OCI-LY3 (cell line): ENCODE measurements at regions not wholly inside any gene's neighbourhood (a gene's known extent, or its start where the extent isn't known, plus 50 kb on each side); places are given as distances from the start of the nearest gene placed in this dataset.

Experiments
- H2AFZ ChIP-seq: fragments of 200-600, 300-600 bp; shearing (Covaris generic); 2 replicates; pipeline ENCODE4 v1.6.0; 2014; ENCODE audit warnings: antibody characterized with exemption, low read depth, low read length
- H3K27ac ChIP-seq: fragments of 200-600, 300-600 bp; sonication (generic); 2 replicates; pipeline ENCODE4 v1.5.1; 2014; ENCODE audit warnings: mild to moderate bottlenecking, low read length, moderate library complexity, mixed read lengths
- H3K27me3 ChIP-seq: fragments of 200-600, 300-600 bp; sonication (generic); 2 replicates; pipeline ENCODE4 v1.6.1; 2014; ENCODE audit warnings: low read depth, low read length, mixed read lengths
- H3K36me3 ChIP-seq: fragments of 200-600, 300-600 bp; sonication (generic); replicated peaks from 2 replicates; pipeline ENCODE3; 2014; ENCODE audit warnings: low read depth, low read length, mixed read lengths
- H3K4me1 ChIP-seq: fragments of 300-600, 200-600 bp; sonication (generic); 2 replicates; pipeline ENCODE4 v1.6.1; 2014; ENCODE audit warnings: low read length, mixed read lengths
- H3K4me2 ChIP-seq: fragments of 200-600, 300-600 bp; sonication (generic); 2 replicates; pipeline ENCODE4 v1.6.1; 2014; ENCODE audit warnings: low read length, mixed read lengths
- H3K4me3 ChIP-seq: fragments of 300-600, 200-600 bp; sonication (generic); 2 replicates; pipeline ENCODE4 v1.5.1; 2014; ENCODE audit warnings: antibody characterized with exemption, mild to moderate bottlenecking, low read length, moderate library complexity
- H3K79me2 ChIP-seq: fragments of 300-600, 200-600 bp; shearing (Covaris generic); 2 replicates; pipeline ENCODE4 v1.6.1; 2014; ENCODE audit warnings: mild to moderate bottlenecking, low read length, mixed read lengths
- H3K9ac ChIP-seq: fragments of 300-600, 200-600 bp; shearing (Covaris generic); 2 replicates; pipeline ENCODE4 v1.6.0; 2014; ENCODE audit warnings: mild to moderate bottlenecking, low read length, moderate library complexity
- H3K9me3 ChIP-seq: fragments of 200-600, 300-600 bp; shearing (Covaris generic); 2 replicates; pipeline ENCODE4 v1.6.1; 2014; ENCODE audit warnings: low read length, mixed read lengths; ENCODE audit not compliant: insufficient read depth
- H4K20me1 ChIP-seq: fragments of 200-600, 300-600 bp; sonication (generic); 2 replicates; pipeline ENCODE4 v1.6.1; 2016; ENCODE audit warnings: low read length, mixed read lengths; ENCODE audit not compliant: insufficient read depth
- EZH2phosphoT487 ChIP-seq: fragments of 200-600 bp; shearing (Covaris generic); IDR thresholded peaks from 2 replicates; pipeline ENCODE4 v1.6.1; 2018; ENCODE audit warnings: antibody characterized with exemption, mixed run types, low read depth
- TF ChIP-seq, protein P1 (sequence below): fragments of 200-600, 300-600 bp; sonication (generic); IDR thresholded peaks from 2 replicates; pipeline ENCODE4 v1.5.1; 2014; ENCODE audit warnings: antibody characterized with exemption, low read length, low read depth

DNA sequence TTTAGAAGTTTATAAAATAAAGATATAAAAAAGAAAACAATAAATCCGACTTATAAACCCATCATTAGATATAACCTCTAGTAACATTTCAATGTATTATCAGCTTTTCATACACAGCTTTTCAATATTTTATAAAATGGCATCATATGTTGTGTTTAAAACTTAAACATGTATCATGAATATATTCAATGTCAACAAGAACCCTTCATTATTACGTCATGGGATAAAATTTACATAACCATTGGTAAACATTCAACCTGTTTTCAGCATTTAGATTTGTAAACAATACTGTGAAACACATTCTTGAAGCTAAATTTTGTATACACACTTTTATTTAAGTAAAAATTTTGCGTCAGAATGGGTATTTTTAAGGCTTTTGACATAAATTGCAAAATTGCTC lies 153.4 kb upstream of the SOX14 start:
- no peak for TF ChIP-seq EZH2phosphoT487
- TF ChIP-seq, protein P1, sequence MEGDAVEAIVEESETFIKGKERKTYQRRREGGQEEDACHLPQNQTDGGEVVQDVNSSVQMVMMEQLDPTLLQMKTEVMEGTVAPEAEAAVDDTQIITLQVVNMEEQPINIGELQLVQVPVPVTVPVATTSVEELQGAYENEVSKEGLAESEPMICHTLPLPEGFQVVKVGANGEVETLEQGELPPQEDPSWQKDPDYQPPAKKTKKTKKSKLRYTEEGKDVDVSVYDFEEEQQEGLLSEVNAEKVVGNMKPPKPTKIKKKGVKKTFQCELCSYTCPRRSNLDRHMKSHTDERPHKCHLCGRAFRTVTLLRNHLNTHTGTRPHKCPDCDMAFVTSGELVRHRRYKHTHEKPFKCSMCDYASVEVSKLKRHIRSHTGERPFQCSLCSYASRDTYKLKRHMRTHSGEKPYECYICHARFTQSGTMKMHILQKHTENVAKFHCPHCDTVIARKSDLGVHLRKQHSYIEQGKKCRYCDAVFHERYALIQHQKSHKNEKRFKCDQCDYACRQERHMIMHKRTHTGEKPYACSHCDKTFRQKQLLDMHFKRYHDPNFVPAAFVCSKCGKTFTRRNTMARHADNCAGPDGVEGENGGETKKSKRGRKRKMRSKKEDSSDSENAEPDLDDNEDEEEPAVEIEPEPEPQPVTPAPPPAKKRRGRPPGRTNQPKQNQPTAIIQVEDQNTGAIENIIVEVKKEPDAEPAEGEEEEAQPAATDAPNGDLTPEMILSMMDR: no peak
- no peaks in the 10 kb centered on the region for H3K4me1 ChIP-seq
- no peaks in the 10 kb centered on the region for H4K20me1 ChIP-seq

DNA sequence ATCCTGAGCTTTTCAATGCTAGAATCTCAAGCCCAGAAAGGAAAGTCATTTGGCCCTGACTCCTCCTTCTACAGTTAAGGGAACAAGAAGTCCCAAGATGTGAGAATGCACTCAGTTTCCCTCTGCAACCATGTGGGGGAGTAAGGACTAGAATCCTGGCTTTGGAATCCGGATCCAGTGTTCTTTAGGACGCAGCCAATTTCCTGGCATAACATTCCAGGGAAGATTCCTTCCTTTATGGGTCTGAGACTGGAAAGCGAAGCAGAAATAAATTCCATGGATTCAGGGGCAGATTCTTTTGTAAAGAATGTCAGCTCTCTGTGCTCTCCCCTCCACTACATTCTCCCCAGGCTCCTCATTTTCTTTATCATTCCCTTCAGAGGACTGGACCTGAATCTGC lies 151.8 kb upstream of the SOX14 start:
- no peak overlapping the region for H3K4me3 ChIP-seq
- no peak overlapping the region for H2AFZ ChIP-seq
- H3K79me2 ChIP-seq: no peaks in the 10 kb centered on the region
- no peak overlapping the region for H3K4me2 ChIP-seq
- no peaks in the 10 kb centered on the region; the same call in 1 of the 2 replicates for H3K27me3 ChIP-seq
- no peaks in the 10 kb centered on the region for H4K20me1 ChIP-seq
- H3K36me3 ChIP-seq: no peaks in the 10 kb centered on the region
- H3K4me1 ChIP-seq: no peaks in the 10 kb centered on the region
- H3K9ac ChIP-seq: no peak overlapping the region
- no peaks in the 10 kb centered on the region for H3K9me3 ChIP-seq
- TF ChIP-seq, protein P1: no peak
- no peak for TF ChIP-seq EZH2phosphoT487
- no peak overlapping the region for H3K27ac ChIP-seq

More for the DNA sequence above, 153.4 kb upstream of the SOX14 start:
- H3K36me3 ChIP-seq: no peaks in the 10 kb centered on the region
- no peak overlapping the region for H3K4me2 ChIP-seq
- H2AFZ ChIP-seq: no peak overlapping the region
- H3K9ac ChIP-seq: no peak overlapping the region
- H3K27me3 ChIP-seq: no peaks in the 10 kb centered on the region
- H3K79me2 ChIP-seq: no peaks in the 10 kb centered on the region
- H3K9me3 ChIP-seq: no peaks in the 10 kb centered on the region
- H3K4me3 ChIP-seq: no peak overlapping the region
- H3K27ac ChIP-seq: no peak overlapping the region

DNA sequence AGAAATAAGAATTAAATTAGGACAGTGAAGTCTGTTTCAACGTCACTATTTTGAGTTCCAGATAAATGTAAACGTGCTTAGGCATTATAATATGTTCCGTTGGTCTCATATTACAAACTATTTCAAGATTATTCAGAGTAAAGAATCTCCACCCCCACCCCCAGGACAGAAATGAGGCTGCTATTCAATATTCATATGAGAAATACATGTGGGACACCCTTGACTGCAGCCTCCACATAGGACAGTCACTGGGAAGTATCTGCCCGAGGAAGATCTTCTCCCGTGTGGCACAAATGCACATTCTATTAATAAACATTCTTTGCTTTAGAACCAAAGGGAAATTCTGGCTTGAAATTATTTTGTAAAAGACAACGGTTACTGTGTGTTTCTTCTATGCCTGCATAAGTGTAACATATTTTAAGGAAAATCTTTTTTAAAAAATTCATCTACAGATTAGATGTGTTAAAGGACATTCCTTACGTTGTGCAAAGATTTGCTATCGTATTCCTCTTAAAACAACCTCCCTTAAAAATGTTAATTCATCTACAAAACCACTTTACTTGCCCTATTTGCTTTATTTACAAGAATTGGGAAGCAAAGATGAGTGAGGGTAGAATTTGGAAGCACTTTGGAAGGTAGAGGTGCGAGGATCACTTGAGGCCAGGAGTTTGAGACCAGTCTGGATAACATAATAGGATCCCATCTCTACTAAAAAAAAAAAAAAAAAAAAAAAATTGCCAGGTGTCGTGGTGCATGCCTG lies 148.3 kb upstream of the SOX14 start:
- Histone ChIP-seq H3K4me1 (no peaks in the 10 kb centered on the region), H3K79me2 (no peaks in the 10 kb centered on the region), H3K36me3 (no peaks in the 10 kb centered on the region), H3K27me3 (no peaks in the 10 kb centered on the region; the same call in 1 of the 2 replicates), H3K9ac (no peak overlapping the region), H4K20me1 (no peaks in the 10 kb centered on the region), H2AFZ (no peak overlapping the region), H3K9me3 (no peaks in the 10 kb centered on the region), H3K4me3 (no peak overlapping the region), H3K27ac (no peak overlapping the region), H3K4me2 (no peak overlapping the region)
- TF ChIP-seq EZH2phosphoT487: no peak
- TF ChIP-seq, protein P1: no peak

DNA sequence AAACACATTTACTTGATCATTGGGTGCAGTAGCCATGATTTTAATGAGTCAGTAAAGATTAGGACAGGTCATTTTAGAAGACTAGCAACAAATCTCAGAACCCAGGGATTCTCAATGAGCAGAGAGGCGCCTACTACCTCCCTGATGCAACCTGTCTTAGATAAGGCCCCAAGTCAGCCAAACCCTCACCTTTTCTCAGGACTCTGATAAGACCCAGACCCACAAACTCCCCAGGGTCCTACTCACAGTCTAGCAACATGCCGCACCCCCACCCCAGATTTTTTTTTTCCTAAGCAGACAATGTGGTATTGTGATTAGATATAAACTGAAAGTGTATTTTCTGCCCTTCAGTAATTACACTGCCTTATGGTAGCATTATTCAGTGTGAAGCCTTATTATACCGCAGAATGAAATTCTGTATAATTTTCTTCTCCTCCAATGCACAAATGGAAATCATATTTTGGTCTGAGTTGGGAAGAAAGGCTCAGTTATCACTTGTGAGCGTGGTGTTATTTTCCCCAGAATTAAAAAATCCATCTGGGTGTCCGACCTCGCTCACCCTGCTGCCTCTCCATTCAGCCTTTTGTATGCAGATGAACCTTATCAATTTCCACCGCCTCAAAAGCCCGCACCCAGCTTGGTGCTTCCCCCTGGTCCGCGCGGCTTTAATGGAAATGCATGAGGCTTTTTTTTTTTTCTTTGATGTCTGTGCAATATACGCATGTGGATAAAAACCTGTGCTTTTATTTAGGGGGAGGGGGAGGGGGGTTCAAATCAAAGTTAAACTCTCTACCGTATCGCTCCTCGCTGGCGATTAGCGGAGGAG lies 122.0 kb upstream of the SOX14 start:
- Histone ChIP-seq H3K9me3 (no peaks in the 10 kb centered on the region), H3K9ac (no peak overlapping the region), H2AFZ (no peak overlapping the region), H3K4me3 (no peak overlapping the region), H3K79me2 (no peaks in the 10 kb centered on the region), H3K4me2 (no peak overlapping the region), H3K27ac (no peak overlapping the region), H3K27me3 (no peaks in the 10 kb centered on the region), H3K36me3 (no peaks in the 10 kb centered on the region), H3K4me1 (no peaks in the 10 kb centered on the region), H4K20me1 (no peaks in the 10 kb centered on the region)
- TF ChIP-seq, protein P1: no peak
- no peak for TF ChIP-seq EZH2phosphoT487
